Right lobe of liver (tissue), 6 donors: ENCODE measurements at regions not wholly inside any gene's neighbourhood (a gene's known extent, or its start where the extent isn't known, plus 50 kb on each side); places are given as distances from the start of the nearest gene placed in this dataset.

ENCODE experiments used
- ATAC-seq, 4 donors: fragments of 200-7000 bp; cut with Tn5 transposase; one replicate each; pipeline ENCODE4 v1.9.1; 2020; ENCODE audit warnings: mild to moderate bottlenecking in 4 of 4, moderate library complexity in 4 of 4
- DNase-seq, 3 donors: peaks; one replicate each; pipeline ENCODE4 v3.0.0-alpha.2; 2020
- H3K27ac ChIP-seq, 3 donors: fragments of 200-600 bp; one replicate each; pipeline ENCODE4 v1.8.0; 2022
- H3K27me3 ChIP-seq, 2 donors: fragments of 200-600 bp; one replicate each; pipeline ENCODE4 v1.8.0; 2022
- H3K36me3 ChIP-seq, 4 donors: fragments of 200-600 bp; sonication (generic) in 1 of 4; one replicate each; pipeline versions ENCODE4 v1.5.1 to v1.8.0; 2017 to 2022; ENCODE audit warnings: control low read depth in 1 of 4
- H3K4me1 ChIP-seq, 4 donors: fragments of 200-600 bp; sonication (generic) in 1 of 4; one replicate each; pipeline versions ENCODE4 v1.5.1 to v1.8.0; 2017 to 2022; ENCODE audit warnings: control low read depth in 1 of 4
- H3K4me3 ChIP-seq, 3 donors: fragments of 200-600 bp; one replicate each; pipeline ENCODE4 v1.8.0; 2022
- H3K9me3 ChIP-seq, 4 donors: fragments of 200-600 bp; sonication (generic) in 1 of 4; one replicate each; pipeline versions ENCODE4 v1.5.1 to v1.8.0; 2017 to 2022; ENCODE audit warnings: control low read depth in 1 of 4
- CTCF ChIP-seq, 4 donors: fragments of 200-600 bp in 3 of 4; fragments of 450-650 bp in 1 of 4; IDR thresholded peaks; one replicate each; pipeline versions ENCODE4 v1.5.1 to v1.8.0; 2016 to 2022; ENCODE audit warnings: antibody characterized with exemption in 4 of 4, mild to moderate bottlenecking in 2 of 4
- POLR2A ChIP-seq: fragments of 450-650 bp; IDR thresholded peaks from one replicate; pipeline ENCODE4 v1.6.1; 2017; ENCODE audit warnings: antibody characterized with exemption, mild to moderate bottlenecking
- WGBS: methylation state at CpG from one replicate; pipeline ENCODE4 v1.1.6; 2018; ENCODE audit warnings: low coverage, low lambda C conversion rate; ENCODE audit not compliant: insufficient coverage; ENCODE audit errors: missing lambda C conversion rate; 5-methylcytosine and 5-hydroxymethylcytosine counted together
- intact Hi-C, 2 donors: fragments of 100-400 bp; cut with DNase I; formaldehyde crosslinking; loops; one replicate each; pipeline versions ENCODE4 v1.11.2 to v1.14.1; 2022
- donor health status: DM: no; HTN: yes; CAD: no.
- donor health status: DM: no; HTN: no; CAD: no.
- donor health status: DM: no; HTN: no; CAD: no.
- donor health status: DM: no; HTN: yes; CAD: no.
- donor health status: DM: no; HTN: yes; CAD: no.

GRCh38 chr6:166809721-166810120, 146.6 kb downstream of the RNASET2 start:
- TF ChIP-seq CTCF (IDR thresholded peaks at IDR 0.05) (no peak), POLR2A (no peak)
- no peak overlapping the region for H3K27ac ChIP-seq
- H3K36me3 ChIP-seq: no peaks in the 10 kb centered on the region
- H3K9me3 ChIP-seq: peaks cover 0 to 14% (median 0%) of the 10 kb centered on the region in 4 donors
- no peaks in the 10 kb centered on the region for H3K27me3 ChIP-seq
- intact Hi-C loops: no loop called here
- DNase-seq (no peak), ATAC-seq (no peak)
- no peak overlapping the region for H3K4me3 ChIP-seq
- WGBS: 87% methylated on average over 7 of the region's 8 CpGs
- no peaks in the 10 kb centered on the region for H3K4me1 ChIP-seq

GRCh38 chr6:166806962-166807757, 149.2 kb downstream of the RNASET2 start:
- Histone ChIP-seq H3K27ac (no peak overlapping the region), H3K36me3 (no peaks in the 10 kb centered on the region), H3K4me3 (no peak overlapping the region), H3K4me1 (no peaks in the 10 kb centered on the region), H3K9me3 (peaks cover 0 to 14% (median 0%) of the 10 kb centered on the region in 4 donors), H3K27me3 (no peaks in the 10 kb centered on the region)
- intact Hi-C loops: no loop called here
- DNase-seq (no peak), ATAC-seq (no peak)
- TF ChIP-seq CTCF (IDR thresholded peaks at IDR 0.05) (no peak), POLR2A (no peak)
- 72% methylated on average over 9 of the region's 11 CpGs for WGBS

DNA sequence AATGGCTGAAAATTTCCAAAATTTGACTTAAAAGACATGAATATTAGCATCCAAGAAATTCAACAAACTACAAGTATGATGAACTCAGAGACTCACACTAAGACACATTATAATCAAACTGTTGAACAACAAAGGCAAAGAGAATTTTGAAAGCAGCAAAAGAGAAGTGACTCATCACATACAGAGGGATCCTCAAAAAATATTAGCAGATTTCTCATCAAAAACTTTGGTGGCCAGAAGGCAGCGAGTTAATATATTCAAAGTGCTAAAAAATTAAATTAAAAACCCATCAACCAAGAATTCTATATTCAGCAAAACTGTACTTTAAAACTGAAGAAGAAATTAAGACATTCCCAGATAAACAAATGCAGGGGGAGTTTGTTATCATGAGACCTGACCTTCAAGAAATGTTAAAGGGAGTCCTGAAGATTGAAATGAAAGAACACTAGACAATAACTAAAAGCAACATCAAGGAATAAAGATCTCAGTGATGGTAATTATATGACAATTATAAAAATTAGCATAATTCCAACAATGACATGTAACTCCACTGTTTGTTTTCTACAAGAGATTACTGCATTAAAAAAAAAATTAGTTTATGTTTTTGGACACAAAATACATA, 150.0 kb downstream of the RNASET2 start:
- ATAC-seq: no peak
- DNase-seq: no peak
- no peak for TF ChIP-seq POLR2A
- TF ChIP-seq CTCF (IDR thresholded peaks at IDR 0.05): no peak
- intact Hi-C loops: no loop called here
- no peak overlapping the region for H3K27ac ChIP-seq
- H3K9me3 ChIP-seq: peaks cover 0 to 14% (median 0%) of the 10 kb centered on the region in 4 donors
- H3K27me3 ChIP-seq: no peaks in the 10 kb centered on the region
- WGBS: 56% methylated on average over 1 of the region's 1 CpG
- H3K4me1 ChIP-seq: no peaks in the 10 kb centered on the region
- H3K4me3 ChIP-seq: no peak overlapping the region
- H3K36me3 ChIP-seq: no peaks in the 10 kb centered on the region

DNA sequence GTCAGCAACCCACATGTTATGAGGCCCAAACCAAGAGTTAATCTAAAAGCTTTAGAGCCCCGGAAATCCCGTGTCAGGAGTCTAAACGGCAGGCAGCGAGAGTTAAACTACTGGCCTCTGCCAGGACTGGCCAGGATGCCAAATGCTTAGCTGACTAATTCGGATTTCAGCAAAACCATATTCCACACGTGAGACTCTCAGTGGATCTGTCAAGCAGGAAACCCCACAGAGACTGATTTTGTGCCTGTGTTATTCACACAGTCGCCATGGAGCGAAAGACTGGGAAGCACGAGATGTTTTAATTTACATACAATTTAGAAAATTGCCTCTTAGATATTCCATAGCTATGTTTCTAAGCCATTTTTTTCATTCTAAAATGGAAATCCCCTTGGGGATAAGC, 152.9 kb downstream of the RNASET2 start:
- intact Hi-C loops: no loop called here
- 57% methylated on average over 5 of the region's 9 CpGs for WGBS
- H3K27ac ChIP-seq: no peak overlapping the region
- DNase-seq (no peak), ATAC-seq (no peak)
- H3K4me3 ChIP-seq: no peak overlapping the region
- peaks cover 0 to 14% (median 0%) of the 10 kb centered on the region in 4 donors for H3K9me3 ChIP-seq
- H3K4me1 ChIP-seq: no peaks in the 10 kb centered on the region
- no peaks in the 10 kb centered on the region for H3K27me3 ChIP-seq
- TF ChIP-seq POLR2A (no peak), CTCF (IDR thresholded peaks at IDR 0.05) (no peak)
- H3K36me3 ChIP-seq: no peaks in the 10 kb centered on the region
